ENCODE measurements at regions not wholly inside any gene's neighbourhood (a gene's known extent, or its start where the extent isn't known, plus 50 kb on each side); places are given as distances from the start of the nearest gene placed in this dataset.

GRCh38 chr5:135650081-135650480, 71.3 kb upstream of the CXCL14 start:
- Histone ChIP-seq H3K23ac (ENCODE audit: insufficient read length) (no peak overlapping the region), H2BK12ac (ENCODE audit: low read depth, low read length) (no peak overlapping the region), H4K91ac (replicated peaks; ENCODE audit: insufficient read length, low read length) (no peak overlapping the region), H3K4me3 (ENCODE audit: extremely low read depth in 1 of 4, insufficient read depth in 2 of 4, low read depth in 3 of 4, low read length in 4 of 4) (no peak overlapping the region), H3K4me2 (ENCODE audit: insufficient read depth in 1 of 2, low read depth in 2 of 2, low read length in 2 of 2) (no peak overlapping the region), H3K9ac (replicated peaks in 1 of 4; ENCODE audit: extremely low read depth in 1 of 4, low read depth in 3 of 4, low read length in 3 of 4) (no peak overlapping the region), H2BK15ac (ENCODE audit: low read length) (no peak overlapping the region), H3K4me1 (replicated peaks in 1 of 4; ENCODE audit: control insufficient read depth in 3 of 4, insufficient read depth in 4 of 4, low read length in 3 of 4) (no peaks in the 10 kb centered on the region), H2BK20ac (ENCODE audit: low read length) (no peak overlapping the region), H3K27ac (ENCODE audit: low read depth, low read length) (no peak overlapping the region), H3K56ac (replicated peaks; ENCODE audit: insufficient read length, low read depth, low read length) (no peak overlapping the region), H3K79me1 (ENCODE audit: low read depth, low read length) (no peaks in the 10 kb centered on the region), H2BK5ac (ENCODE audit: low read depth, low read length) (no peak overlapping the region), H2BK120ac (replicated peaks; ENCODE audit: low read depth, low read length) (no peak overlapping the region), H4K20me1 (replicated peaks in 1 of 2; ENCODE audit: control insufficient read depth in 1 of 2, insufficient read depth in 2 of 2, low read length in 2 of 2) (peaks cover 0 to 2% of the 10 kb centered on the region in 2 experiments), H3K36me3 (ENCODE audit: control insufficient read depth in 2 of 4, insufficient read depth in 4 of 4, low read length in 3 of 4) (no peaks in the 10 kb centered on the region), H2AFZ (ENCODE audit: low read length) (no peak overlapping the region), H3K9me3 (ENCODE audit: insufficient read depth in 2 of 2, low read depth in 1 of 2, low read length in 1 of 2) (no peaks in the 10 kb centered on the region), H2AK5ac (ENCODE audit: low read depth, low read length) (no peak overlapping the region), H4K5ac (ENCODE audit: insufficient read length, low read depth, low read length) (no peak overlapping the region), H3K23me2 (ENCODE audit: low read depth, low read length) (no peaks in the 10 kb centered on the region), H3K27me3 (replicated peaks in 1 of 4; ENCODE audit: control insufficient read depth in 3 of 4, extremely low read depth in 1 of 4, insufficient read depth in 3 of 4, low read length in 3 of 4) (no peaks in the 10 kb centered on the region; a peak in 1 of 7 replicates), H3K4ac (replicated peaks; ENCODE audit: insufficient read length, low read depth, low read length) (no peak overlapping the region), H3K18ac (ENCODE audit: extremely low read depth, low read length) (no peak overlapping the region), H3K14ac (ENCODE audit: insufficient read length) (no peak overlapping the region), H4K8ac (ENCODE audit: extremely low read depth, insufficient read depth, low read length) (no peak overlapping the region), H3K79me2 (ENCODE audit: control insufficient read depth in 1 of 2, insufficient read depth in 2 of 2, low read length in 2 of 2) (no peaks in the 10 kb centered on the region)
- ChIA-PET POLR2A (ENCODE audit: partially characterized antibody) (no interaction called here), CTCF (ENCODE audit: partially characterized antibody) (interaction anchor here (1.0 to 1.7 kb wide), 4 partner anchors 12 to 98 kb away, joined by 3 to 6 read pairs (median 4); no protein-coding TSS in a partner anchor)
- TF ChIP-seq POU5F1 (IDR thresholded peaks at IDR 0.05; ENCODE audit: low read depth, low read length) = no peak
- DNase-seq (ENCODE audit: low read depth in 1 of 2, low spot score in 2 of 2) = no peak
- no peak for FAIRE-seq
- WGBS, 2 experiments (ENCODE audit: extremely low coverage in 1 of 2, insufficient coverage in 1 of 2, insufficient read length in 1 of 2, insufficient replicate concordance in 2 of 2, low coverage in 1 of 2, low lambda C conversion rate in 2 of 2, missing lambda C conversion rate in 1 of 2) = 79% methylated on average over 2 of the region's 2 CpGs; no CpG with 5 or more reads in 1 of the 2 experiments

Data from H1 (cell line).